Cardiac muscle cell (in vitro differentiated cells and primary cell): ENCODE measurements at regions not wholly inside any gene's neighbourhood (a gene's known extent, or its start where the extent isn't known, plus 50 kb on each side); places are given as distances from the start of the nearest gene placed in this dataset.

Experiments
- DNase-seq, 2 donors: peaks; one replicate each; pipeline versions ENCODE4 v3.0.0 to v3.0.0-alpha.2; 2010 to 2017; ENCODE audit warnings: low read depth in 1 of 2, low spot score in 1 of 2
- H3K27ac ChIP-seq: fragments of 200-600 bp; sonication (generic); 2 replicates; pipeline ENCODE4 v1.5.1; 2016
- H3K27me3 ChIP-seq: fragments of 200-600 bp; sonication (generic); 2 replicates; pipeline ENCODE4 v1.6.0; 2016; ENCODE audit warnings: control low read depth
- H3K36me3 ChIP-seq: fragments of 200-600 bp; sonication (generic); 2 replicates; pipeline ENCODE4 v1.5.1; 2016; ENCODE audit warnings: control low read depth
- H3K4me1 ChIP-seq: fragments of 200-600 bp; sonication (generic); 2 replicates; pipeline ENCODE4 v1.8.1; 2017; ENCODE audit warnings: low read depth, mild to moderate bottlenecking, mixed run types
- H3K4me3 ChIP-seq: fragments of 200-600 bp; sonication (generic); 2 replicates; pipeline ENCODE4 v1.5.1; 2016; ENCODE audit warnings: mild to moderate bottlenecking
- H3K9me3 ChIP-seq: fragments of 200-600 bp; sonication (generic); 2 replicates; pipeline ENCODE4 v1.5.1; 2017; ENCODE audit warnings: low read depth, mild to moderate bottlenecking, control low read depth
- CTCF ChIP-seq: IDR thresholded peaks from 2 replicates; pipeline ENCODE4 v1.5.1; 2012; ENCODE audit warnings: low read depth, mild to moderate bottlenecking, low read length

DNA sequence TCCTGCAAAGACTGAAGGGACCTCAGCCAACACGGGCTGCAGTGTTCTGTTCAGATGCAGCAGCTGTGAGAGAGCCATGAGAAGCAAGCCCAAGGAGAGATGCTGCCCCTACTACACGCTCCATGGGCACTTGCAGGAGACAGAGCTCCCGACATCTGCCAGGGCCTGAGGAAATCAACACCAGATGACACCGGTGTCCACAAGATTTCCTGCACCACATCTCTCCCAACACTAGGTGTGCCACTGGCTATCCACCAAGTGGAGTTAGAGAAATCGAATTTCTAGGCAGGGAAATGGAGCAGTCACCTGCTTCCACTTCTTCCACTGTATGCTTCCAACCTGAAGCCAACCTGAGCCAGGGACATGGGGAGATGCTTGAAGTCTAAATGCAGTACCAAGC, 445.3 kb downstream of the RWDD3 start:
- TF ChIP-seq CTCF, result no peak
- no peak overlapping the region for H3K4me3 ChIP-seq
- H3K4me1 ChIP-seq, result no peaks in the 10 kb centered on the region
- no peak for DNase-seq
- no peaks in the 10 kb centered on the region for H3K27me3 ChIP-seq
- no peaks in the 10 kb centered on the region for H3K36me3 ChIP-seq
- no peaks in the 10 kb centered on the region for H3K9me3 ChIP-seq
- H3K27ac ChIP-seq, result no peak overlapping the region

GRCh38 chr1:95685081-95685480, 451.1 kb downstream of the RWDD3 start:
- H3K36me3 ChIP-seq, result no peaks in the 10 kb centered on the region
- DNase-seq, result no peak
- no peaks in the 10 kb centered on the region for H3K27me3 ChIP-seq
- no peaks in the 10 kb centered on the region for H3K9me3 ChIP-seq
- no peaks in the 10 kb centered on the region for H3K4me1 ChIP-seq
- no peak overlapping the region for H3K4me3 ChIP-seq
- no peak for TF ChIP-seq CTCF
- H3K27ac ChIP-seq, result no peak overlapping the region

GRCh38 chr1:95686217-95686616, 452.2 kb downstream of the RWDD3 start:
- H3K36me3 ChIP-seq, result no peaks in the 10 kb centered on the region
- no peak overlapping the region for H3K27ac ChIP-seq
- TF ChIP-seq CTCF, result no peak
- no peak for DNase-seq
- H3K4me3 ChIP-seq, result no peak overlapping the region
- no peaks in the 10 kb centered on the region for H3K27me3 ChIP-seq
- H3K9me3 ChIP-seq, result no peaks in the 10 kb centered on the region
- H3K4me1 ChIP-seq, result no peaks in the 10 kb centered on the region

- no peak for TF ChIP-seq CTCF
- H3K4me3 ChIP-seq, result no peak overlapping the region
- no peak for DNase-seq
These were observed 465.3 kb downstream of the RWDD3 start for GRCh38 chr1:95699149-95699953.

GRCh38 chr1:95701450-95702173, 467.6 kb downstream of the RWDD3 start:
- Histone ChIP-seq H3K4me1 (no peaks in the 10 kb centered on the region), H3K27ac (no peak overlapping the region), H3K36me3 (no peaks in the 10 kb centered on the region), H3K4me3 (no peak overlapping the region), H3K9me3 (no peaks in the 10 kb centered on the region), H3K27me3 (no peaks in the 10 kb centered on the region)
- no peak for TF ChIP-seq CTCF
- DNase-seq, result no peak

More at GRCh38 chr1:95699149-95699953, 465.3 kb downstream of the RWDD3 start:
- no peaks in the 10 kb centered on the region for H3K36me3 ChIP-seq
- H3K27ac ChIP-seq, result no peak overlapping the region
- no peaks in the 10 kb centered on the region for H3K27me3 ChIP-seq
- H3K9me3 ChIP-seq, result no peaks in the 10 kb centered on the region
- no peaks in the 10 kb centered on the region for H3K4me1 ChIP-seq
